Bronchial epithelial cell (primary cell): ENCODE measurements at regions not wholly inside any gene's neighbourhood (a gene's known extent, or its start where the extent isn't known, plus 50 kb on each side); places are given as distances from the start of the nearest gene placed in this dataset.

Experiments used
- DNase-seq: peaks from one replicate; pipeline ENCODE4 v3.0.0-alpha.2; 2010; ENCODE audit warnings: low read depth
- FAIRE-seq: peaks from 2 replicates; lab custom pipeline; 2011; peaks lifted over from hg19 to GRCh38; lab: Jason Lieb, UNC
- H3K27me3 ChIP-seq: 2 replicates; pipeline ENCODE4 v1.5.1; 2011; ENCODE audit warnings: low read length; ENCODE audit not compliant: control insufficient read depth, insufficient read depth
- H3K36me3 ChIP-seq: 2 replicates; pipeline ENCODE4 v1.5.1; 2011; ENCODE audit warnings: low read length; ENCODE audit not compliant: control insufficient read depth, insufficient read depth
- H3K4me3 ChIP-seq: 2 replicates; pipeline ENCODE4 v1.5.1; 2011; ENCODE audit warnings: mild to moderate bottlenecking, low read depth, low read length, control low read depth
- TF ChIP-seq, protein P1 (sequence below): IDR thresholded peaks from 2 replicates; pipeline ENCODE4 v1.5.1; 2011; ENCODE audit warnings: mild to moderate bottlenecking, moderate library complexity, low read length, control low read depth, inconsistent platforms; ENCODE audit not compliant: insufficient read depth, severe bottlenecking

DNA sequence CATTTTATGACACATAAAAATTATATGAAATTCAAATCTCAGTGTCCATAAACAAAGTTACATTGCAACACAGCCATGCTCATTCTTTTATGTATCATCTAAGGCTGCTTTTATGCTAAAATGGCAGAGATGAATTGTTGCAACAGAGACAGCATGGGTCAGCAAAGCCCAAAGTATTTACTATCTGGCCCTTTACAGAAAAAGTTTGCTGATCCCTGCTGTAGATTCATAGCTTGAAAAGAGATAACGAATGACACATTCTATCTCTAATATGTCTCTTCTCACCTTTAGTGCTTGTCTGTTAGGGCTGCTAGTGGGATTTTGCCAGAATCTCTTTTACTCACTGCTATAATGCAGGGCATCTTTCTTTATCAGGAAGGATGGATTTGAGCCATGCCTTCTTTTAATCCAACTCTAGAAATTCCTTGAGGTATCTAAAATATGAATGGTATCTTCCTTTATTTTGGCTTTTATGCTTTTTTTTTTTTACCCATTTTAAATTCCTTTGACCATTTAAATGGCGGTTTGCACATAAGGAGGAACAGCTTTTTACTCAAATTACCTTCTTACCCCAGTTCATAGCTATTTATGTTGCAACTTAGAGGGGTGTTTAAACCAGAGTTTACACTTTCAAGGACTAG, 598.2 kb downstream of the PLPP3 start:
- no peak for FAIRE-seq
- Histone ChIP-seq H3K4me3 (no peak overlapping the region), H3K36me3 (no peaks in the 10 kb centered on the region), H3K27me3 (no peaks in the 10 kb centered on the region)
- TF ChIP-seq, protein P1, sequence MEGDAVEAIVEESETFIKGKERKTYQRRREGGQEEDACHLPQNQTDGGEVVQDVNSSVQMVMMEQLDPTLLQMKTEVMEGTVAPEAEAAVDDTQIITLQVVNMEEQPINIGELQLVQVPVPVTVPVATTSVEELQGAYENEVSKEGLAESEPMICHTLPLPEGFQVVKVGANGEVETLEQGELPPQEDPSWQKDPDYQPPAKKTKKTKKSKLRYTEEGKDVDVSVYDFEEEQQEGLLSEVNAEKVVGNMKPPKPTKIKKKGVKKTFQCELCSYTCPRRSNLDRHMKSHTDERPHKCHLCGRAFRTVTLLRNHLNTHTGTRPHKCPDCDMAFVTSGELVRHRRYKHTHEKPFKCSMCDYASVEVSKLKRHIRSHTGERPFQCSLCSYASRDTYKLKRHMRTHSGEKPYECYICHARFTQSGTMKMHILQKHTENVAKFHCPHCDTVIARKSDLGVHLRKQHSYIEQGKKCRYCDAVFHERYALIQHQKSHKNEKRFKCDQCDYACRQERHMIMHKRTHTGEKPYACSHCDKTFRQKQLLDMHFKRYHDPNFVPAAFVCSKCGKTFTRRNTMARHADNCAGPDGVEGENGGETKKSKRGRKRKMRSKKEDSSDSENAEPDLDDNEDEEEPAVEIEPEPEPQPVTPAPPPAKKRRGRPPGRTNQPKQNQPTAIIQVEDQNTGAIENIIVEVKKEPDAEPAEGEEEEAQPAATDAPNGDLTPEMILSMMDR: no peak
- DNase-seq: no peak

DNA sequence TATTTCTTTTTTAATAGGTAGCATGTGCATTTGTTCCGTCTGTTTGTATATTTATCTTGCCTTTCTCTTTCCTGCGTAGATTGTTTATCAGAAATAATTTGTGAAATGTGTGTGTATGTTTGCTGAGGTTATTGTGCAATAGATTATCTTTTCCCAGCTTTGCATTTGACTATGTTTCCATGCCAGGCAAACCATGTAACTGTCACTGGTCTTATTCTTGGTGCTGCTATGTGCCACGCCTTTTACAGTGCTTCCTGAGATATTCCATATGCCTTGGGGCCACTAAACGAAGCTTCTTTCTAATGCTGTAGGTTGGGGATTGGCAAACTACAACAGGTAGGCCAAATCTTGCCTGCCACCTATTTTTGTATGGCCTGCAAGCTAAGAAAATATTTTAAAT, 598.8 kb downstream of the PLPP3 start:
- TF ChIP-seq, protein P1: no peak
- no peak for DNase-seq
- no peaks in the 10 kb centered on the region for H3K36me3 ChIP-seq
- H3K27me3 ChIP-seq: no peaks in the 10 kb centered on the region
- H3K4me3 ChIP-seq: no peak overlapping the region
- FAIRE-seq: no peak

DNA sequence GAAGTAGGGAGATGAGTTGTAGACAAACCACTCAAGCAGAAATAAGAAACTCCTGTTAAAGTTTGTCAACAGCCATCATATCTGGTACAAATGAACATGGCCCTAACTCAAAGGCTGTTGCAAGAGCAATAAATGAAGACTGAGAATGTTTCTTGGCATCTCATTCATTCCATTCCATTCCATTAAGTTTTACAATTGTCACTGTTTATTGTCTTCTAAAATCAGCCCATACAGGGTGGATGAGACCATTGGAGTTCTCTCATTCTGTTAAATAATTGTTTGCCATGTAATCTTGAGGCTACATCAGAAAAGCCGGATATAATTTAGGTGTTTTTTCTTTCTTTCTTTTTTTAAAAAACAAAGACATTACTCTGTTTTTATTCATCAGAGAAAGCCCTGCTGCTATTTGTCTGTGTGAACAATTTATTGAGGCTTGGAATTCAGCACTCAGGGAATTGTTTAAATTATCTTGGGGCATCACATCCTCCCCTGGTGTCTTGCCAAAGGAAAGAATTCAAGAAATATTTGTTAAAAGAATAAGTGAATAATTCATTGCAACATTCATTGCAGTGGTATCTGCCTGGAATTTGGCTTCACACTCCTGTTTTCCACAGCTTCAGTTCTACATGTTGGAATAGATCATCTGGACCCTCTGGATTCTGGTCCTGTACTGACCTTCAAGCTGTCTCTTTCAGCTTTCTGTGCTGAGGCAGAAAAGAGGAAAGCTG, 604.5 kb downstream of the PLPP3 start:
- no peak for DNase-seq
- FAIRE-seq: no peak
- H3K27me3 ChIP-seq: no peaks in the 10 kb centered on the region
- TF ChIP-seq, protein P1: no peak
- H3K4me3 ChIP-seq: no peak overlapping the region
- H3K36me3 ChIP-seq: no peaks in the 10 kb centered on the region

GRCh38 chr1:55970526-55971110, 608.7 kb downstream of the PLPP3 start:
- Histone ChIP-seq H3K27me3 (no peaks in the 10 kb centered on the region), H3K4me3 (no peak overlapping the region), H3K36me3 (no peaks in the 10 kb centered on the region)
- TF ChIP-seq, protein P1: no peak
- FAIRE-seq: no peak
- no peak for DNase-seq

DNA sequence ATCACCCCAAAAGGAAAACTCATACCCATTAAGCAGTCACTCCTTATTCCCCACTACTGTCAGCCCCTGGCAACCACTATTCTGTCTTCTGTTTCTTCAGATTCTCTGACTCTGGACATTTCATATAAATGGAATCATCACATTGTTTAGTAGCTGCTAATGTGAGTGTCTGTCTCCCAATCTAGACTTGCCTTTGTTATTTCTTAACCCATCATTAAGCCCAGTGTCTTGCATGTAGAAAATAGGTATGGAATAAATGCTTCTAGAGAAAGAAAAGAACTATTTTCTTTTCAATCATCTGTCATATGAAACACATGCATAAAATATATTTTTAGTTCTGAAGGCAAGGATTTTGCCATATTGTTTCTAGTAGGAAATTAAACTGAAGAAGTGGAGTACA, 610.0 kb downstream of the PLPP3 start:
- DNase-seq (no peak), FAIRE-seq (no peak)
- TF ChIP-seq, protein P1: no peak
- H3K4me3 ChIP-seq: no peak overlapping the region
- no peaks in the 10 kb centered on the region for H3K27me3 ChIP-seq
- no peaks in the 10 kb centered on the region for H3K36me3 ChIP-seq
